Ishikawa (cell line): ENCODE measurements at regions not wholly inside any gene's neighbourhood (a gene's known extent, or its start where the extent isn't known, plus 50 kb on each side); places are given as distances from the start of the nearest gene placed in this dataset.

Source experiments
- CEBPB ChIP-seq: IDR thresholded peaks from 2 replicates; pipeline ENCODE4 v1.6.1; 2012
- CREB1 ChIP-seq: IDR thresholded peaks from 2 replicates; pipeline ENCODE4 v1.6.1; 2012; ENCODE audit warnings: low read depth
- EGR1 ChIP-seq: IDR thresholded peaks from 2 replicates; pipeline ENCODE4 v1.6.1; 2012
- EP300 ChIP-seq: IDR thresholded peaks from 2 replicates; pipeline ENCODE4 v1.6.1; 2012; ENCODE audit warnings: borderline replicate concordance
- FOXM1 ChIP-seq: IDR thresholded peaks from 2 replicates; pipeline ENCODE4 v1.6.1; 2012; ENCODE audit warnings: low read depth, borderline replicate concordance
- NFIC ChIP-seq: IDR thresholded peaks from 2 replicates; pipeline ENCODE4 v1.6.1; 2012
- RAD21 ChIP-seq: IDR thresholded peaks from 2 replicates; pipeline ENCODE4 v1.6.1; 2012; ENCODE audit warnings: low read depth
- TAF1 ChIP-seq: IDR thresholded peaks from 2 replicates; pipeline ENCODE4 v1.6.1; 2012; ENCODE audit warnings: low read depth, mild to moderate bottlenecking
- TEAD4 ChIP-seq: IDR thresholded peaks from 2 replicates; pipeline ENCODE4 v1.6.1; 2012
- YY1 ChIP-seq: IDR thresholded peaks from 2 replicates; pipeline ENCODE4 v1.6.1; 2012; ENCODE audit warnings: low read depth
- ZBTB7A ChIP-seq: IDR thresholded peaks from 2 replicates; pipeline ENCODE4 v1.6.1; 2012; ENCODE audit warnings: low read depth
- TF ChIP-seq, protein P1 (sequence below): IDR thresholded peaks from 2 replicates; pipeline ENCODE4 v1.6.1; 2012
- TF ChIP-seq, protein P2 (sequence below): IDR thresholded peaks from 2 replicates; pipeline ENCODE4 v1.6.1; 2012; ENCODE audit warnings: low read depth, mild to moderate bottlenecking

- TF ChIP-seq EGR1 (no peak), EP300 (no peak), TAF1 (no peak), NFIC (no peak), YY1 (no peak), TEAD4 (no peak), ZBTB7A (no peak), RAD21 (no peak), CREB1 (no peak), CEBPB (no peak), FOXM1 (no peak)
- TF ChIP-seq, protein P1, sequence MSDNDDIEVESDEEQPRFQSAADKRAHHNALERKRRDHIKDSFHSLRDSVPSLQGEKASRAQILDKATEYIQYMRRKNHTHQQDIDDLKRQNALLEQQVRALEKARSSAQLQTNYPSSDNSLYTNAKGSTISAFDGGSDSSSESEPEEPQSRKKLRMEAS = no peak
- TF ChIP-seq, protein P2, sequence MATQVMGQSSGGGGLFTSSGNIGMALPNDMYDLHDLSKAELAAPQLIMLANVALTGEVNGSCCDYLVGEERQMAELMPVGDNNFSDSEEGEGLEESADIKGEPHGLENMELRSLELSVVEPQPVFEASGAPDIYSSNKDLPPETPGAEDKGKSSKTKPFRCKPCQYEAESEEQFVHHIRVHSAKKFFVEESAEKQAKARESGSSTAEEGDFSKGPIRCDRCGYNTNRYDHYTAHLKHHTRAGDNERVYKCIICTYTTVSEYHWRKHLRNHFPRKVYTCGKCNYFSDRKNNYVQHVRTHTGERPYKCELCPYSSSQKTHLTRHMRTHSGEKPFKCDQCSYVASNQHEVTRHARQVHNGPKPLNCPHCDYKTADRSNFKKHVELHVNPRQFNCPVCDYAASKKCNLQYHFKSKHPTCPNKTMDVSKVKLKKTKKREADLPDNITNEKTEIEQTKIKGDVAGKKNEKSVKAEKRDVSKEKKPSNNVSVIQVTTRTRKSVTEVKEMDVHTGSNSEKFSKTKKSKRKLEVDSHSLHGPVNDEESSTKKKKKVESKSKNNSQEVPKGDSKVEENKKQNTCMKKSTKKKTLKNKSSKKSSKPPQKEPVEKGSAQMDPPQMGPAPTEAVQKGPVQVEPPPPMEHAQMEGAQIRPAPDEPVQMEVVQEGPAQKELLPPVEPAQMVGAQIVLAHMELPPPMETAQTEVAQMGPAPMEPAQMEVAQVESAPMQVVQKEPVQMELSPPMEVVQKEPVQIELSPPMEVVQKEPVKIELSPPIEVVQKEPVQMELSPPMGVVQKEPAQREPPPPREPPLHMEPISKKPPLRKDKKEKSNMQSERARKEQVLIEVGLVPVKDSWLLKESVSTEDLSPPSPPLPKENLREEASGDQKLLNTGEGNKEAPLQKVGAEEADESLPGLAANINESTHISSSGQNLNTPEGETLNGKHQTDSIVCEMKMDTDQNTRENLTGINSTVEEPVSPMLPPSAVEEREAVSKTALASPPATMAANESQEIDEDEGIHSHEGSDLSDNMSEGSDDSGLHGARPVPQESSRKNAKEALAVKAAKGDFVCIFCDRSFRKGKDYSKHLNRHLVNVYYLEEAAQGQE = no peak
Observed at GRCh38 chr1:157291083-157291482, 152.9 kb upstream of the ETV3 start.
